NCI-H510A (cell line): ENCODE measurements at regions not wholly inside any gene's neighbourhood (a gene's known extent, or its start where the extent isn't known, plus 50 kb on each side); places are given as distances from the start of the nearest gene placed in this dataset.

Experiments used
- DNase-seq: peaks from one replicate; lab custom pipeline; 2025; lab: John Stamatoyannopoulos, UW

DNA sequence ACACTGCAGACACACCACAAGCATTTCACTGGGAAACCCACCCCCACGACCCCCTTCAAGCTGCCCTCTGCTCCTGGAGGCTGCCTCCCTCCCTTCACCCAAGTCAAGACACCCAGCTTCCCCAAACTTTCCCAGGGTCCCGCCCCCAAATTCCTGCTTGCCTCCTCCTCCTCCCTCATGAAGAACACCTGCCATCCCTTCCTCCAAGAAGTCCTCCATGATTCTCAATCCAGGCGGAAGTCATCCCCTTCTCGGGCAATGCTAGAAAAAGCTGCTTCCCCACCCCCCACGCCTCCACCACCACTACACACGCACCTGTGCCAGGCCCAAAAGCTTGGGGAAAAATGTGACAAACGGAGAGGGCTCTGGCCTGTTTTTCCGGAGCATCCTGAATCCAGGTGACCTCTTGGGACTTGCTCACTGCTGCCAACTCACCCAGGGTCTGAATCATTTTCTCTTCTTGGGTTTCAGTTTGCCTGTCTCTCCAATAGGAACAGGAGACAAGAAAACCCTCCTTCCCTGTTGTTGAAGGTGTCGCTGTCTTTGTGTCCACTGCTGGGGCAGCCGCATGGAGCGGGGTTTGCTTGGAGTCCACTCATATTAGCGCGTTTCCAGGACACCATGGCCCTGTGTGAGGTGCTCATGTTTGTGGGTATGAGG, 101.0 kb upstream of the CASZ1 start:
- DNase-seq: no peak

- no peak for DNase-seq
These were observed 101.7 kb upstream of the CASZ1 start for GRCh38 chr1:10897981-10898728.

- DNase-seq: no peak
These were observed 102.5 kb upstream of the CASZ1 start for GRCh38 chr1:10898921-10899320.

DNA sequence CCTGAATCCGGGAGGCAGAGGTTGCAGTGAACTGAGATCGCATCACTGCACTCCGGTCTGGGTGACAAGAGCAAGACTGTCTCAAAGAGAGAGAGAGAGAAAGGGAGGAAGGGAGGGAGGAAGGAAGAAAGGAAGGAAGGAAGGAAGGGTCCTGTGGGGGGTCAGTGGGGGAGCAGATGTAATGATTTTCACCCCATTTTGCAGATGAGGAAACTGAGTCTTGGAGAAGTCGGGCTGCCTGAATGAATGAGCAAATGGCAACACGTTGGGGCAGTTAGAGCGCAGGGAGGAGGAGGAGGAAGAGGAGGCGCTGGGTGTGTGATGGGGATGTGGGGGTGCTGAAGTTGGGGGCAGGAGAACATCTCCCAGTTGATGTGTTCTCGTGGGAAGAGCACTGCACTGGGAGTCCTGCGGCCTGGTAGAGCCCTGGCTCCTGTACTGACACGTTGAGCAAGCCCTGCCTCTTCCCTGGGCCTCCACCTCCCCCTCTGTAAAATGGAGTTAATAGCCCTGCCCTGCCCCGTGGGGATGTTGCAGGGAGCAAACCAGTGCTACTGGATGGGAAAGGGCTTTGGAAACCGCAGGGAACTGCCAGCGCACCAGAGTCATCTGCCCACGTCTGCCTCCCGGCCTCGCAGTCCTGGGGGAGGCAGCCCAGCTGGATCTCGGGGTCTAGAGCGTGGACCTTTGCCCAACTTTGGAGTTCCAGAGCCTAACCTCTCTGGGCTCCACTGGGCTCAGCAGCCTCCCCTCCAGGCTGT, 103.2 kb upstream of the CASZ1 start:
- DNase-seq: no peak

DNA sequence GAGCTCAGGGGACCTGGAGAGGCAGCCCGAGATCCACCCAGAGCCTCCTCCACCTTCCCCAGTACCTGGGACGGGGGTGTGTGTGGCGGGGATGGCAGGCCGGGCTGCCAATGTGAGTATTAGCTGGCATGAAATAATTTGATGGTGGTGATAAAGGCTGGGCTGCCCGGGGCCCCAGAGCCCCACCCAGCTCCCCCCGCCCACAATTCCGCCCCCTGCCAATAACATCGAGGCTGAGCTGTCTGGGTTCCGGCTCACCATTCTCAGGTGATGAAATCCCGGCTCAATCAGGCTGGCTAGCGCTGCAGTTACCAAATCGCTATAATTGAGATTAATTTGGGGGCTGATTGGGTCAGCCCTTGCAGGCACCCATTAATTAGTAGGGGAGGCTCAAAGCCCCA, 103.8 kb upstream of the CASZ1 start:
- DNase-seq: no peak

DNA sequence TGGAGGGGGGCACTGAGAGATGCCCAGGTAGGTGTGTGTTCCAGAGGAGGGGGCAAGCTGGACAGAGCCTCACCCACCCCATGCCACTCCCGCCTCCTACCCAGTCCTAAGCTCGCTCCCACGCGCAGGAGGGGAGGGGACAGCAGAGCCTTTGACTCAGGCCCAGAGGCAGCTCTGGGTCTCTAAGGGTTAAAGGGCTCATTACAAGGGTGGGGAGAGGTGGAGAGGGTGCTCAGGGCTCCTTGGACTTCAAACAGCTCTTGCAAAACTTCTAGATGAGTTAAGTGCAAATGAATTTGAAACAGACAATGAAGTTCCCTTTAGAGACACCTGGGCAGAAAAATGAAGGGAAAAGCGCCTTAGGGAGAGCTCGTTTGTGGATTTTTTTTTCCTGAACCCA, 104.2 kb upstream of the CASZ1 start:
- peak; percentile 57 for DNase-seq

- DNase-seq: no peak
These were observed 104.8 kb upstream of the CASZ1 start for GRCh38 chr1:10901091-10901890.

DNA sequence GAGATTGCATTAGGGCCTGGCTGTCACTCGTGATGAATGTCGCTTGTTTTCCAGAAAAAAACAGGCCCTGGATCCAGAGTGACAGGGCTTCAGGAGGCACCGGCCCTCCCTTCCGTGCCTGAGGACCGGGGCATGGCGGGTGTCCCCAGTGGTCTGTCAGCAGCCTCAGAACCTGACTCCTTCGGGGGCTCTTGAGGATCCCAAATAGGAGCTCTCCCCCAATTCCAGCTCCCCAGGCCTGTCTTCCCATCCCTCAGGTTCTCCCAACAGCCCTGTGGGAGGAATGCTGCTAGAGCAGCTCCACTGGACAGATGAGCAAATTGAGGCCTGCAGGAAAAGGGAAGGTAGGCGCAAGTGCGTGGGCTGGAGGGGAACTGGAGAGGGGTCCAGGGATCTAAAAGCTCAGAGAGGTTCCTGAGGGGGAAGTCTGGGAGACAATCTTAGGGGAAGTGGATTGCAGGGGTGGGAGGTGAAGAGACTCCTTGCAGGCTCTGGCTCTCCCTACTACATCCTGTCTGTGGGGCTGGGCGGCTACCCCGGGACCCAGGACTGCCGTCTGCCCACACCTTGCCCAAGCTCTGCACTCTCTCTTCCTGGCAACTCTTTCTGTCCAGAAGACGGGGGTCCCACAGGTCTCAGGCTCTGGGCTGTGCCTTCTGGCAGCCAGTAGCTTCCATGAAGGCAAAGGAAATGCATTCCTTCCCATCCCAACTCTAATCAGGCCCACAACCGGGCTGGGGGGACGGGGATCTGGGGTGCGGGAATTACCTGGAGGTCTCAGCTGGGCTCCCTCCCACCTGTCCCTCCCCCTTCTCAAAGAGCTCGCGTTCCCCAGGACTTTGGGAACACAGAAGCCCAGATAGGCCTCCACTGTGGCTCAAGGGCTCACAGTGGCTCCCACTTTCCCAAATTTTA, 105.7 kb upstream of the CASZ1 start:
- DNase-seq: no peak

DNA sequence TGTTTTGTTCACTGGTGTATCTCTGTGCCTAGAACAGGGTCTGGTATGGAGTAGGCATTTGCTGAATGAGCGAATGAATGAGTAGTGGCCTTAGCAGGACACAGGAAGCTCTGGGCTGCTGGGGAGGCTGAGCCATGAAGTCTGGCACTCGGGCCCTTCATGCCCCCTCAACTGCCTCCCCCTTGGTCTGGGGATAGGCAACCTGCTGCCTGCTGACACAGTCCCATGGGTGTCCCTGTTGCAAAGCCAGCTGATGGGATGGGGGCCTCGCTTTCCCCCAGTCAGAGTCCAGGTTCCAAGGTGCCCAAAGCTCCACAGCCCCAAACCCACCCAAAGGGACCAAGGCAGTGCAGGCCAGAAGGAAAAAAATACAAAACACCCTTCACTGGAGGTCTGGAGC, 107.0 kb upstream of the CASZ1 start:
- DNase-seq: no peak

DNA sequence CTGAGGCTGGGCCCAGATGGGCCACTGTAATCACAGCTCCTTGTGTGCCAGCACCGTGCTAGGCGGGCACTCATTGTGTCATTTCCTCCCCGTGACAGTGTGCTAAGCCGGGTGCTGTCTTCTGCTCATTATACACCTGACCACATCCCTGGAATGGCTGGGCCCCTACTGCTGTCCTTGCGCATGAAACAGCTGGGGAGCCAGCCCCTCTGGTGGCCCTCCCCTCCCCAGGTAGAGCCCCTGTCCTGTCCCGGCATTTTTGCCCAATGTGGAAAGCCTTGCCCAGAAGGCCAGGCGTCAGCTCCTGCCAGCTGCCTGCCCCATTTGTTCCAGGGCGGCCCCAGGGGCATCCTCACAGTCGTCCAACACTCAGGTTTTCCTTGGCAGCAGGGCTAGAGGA, 107.4 kb upstream of the CASZ1 start:
- no peak for DNase-seq

- DNase-seq: no peak
These were observed 107.8 kb upstream of the TARDBP start for GRCh38 chr1:10904396-10905358.

GRCh38 chr1:10905841-10906655, 106.4 kb upstream of the TARDBP start:
- no peak for DNase-seq

GRCh38 chr1:10906866-10907519, 105.5 kb upstream of the TARDBP start:
- peak; percentile 77 for DNase-seq

GRCh38 chr1:10908266-10908665, 104.2 kb upstream of the TARDBP start:
- no peak for DNase-seq

DNA sequence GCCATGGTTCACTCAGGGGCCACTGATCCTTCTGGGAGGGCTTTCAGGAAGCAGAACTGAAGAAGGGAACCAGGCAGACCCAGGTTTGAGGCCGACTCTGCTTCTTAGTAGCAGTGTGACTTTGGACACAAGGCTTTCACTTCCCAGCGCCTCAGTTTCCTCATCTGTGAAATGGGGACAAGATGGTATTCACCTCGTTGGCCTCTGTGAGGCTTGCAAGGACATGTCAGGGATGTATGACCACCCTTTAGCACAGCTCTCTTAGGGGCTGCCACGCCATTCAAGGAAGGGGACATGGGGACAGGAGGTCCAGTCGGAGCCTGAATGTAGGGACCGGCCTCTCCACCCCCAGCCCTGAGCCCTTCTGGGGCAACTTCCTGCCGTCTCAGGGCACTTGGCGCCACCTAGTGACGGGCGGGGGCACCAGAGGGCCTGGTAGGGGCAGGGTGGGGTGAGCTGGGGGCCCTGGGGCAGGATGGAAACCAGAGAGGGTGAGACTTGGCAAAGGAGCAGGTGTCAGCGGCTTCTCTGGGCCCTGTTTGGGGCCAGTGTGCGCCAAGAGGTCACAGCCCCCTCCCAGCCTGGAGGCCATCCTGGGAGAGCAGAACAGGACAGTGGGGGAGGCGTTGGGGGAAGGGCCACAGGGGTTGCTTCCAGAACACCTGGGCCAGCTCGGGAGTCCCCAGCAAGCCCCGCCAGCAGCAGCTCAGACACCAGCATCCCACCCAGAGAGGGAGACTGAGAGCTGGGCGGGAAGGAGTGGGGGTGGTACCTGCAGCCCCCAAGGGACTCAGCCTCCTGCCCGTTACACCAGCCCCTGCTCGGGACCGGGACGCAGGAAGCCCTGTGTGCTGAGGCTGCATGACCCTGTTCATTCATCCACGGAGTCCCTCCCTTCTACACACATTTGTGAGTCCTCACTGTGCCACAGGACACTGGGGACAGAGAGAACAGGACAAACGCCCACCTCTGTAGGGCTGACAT, 102.5 kb upstream of the TARDBP start:
- DNase-seq: peak; percentile 83

DNA sequence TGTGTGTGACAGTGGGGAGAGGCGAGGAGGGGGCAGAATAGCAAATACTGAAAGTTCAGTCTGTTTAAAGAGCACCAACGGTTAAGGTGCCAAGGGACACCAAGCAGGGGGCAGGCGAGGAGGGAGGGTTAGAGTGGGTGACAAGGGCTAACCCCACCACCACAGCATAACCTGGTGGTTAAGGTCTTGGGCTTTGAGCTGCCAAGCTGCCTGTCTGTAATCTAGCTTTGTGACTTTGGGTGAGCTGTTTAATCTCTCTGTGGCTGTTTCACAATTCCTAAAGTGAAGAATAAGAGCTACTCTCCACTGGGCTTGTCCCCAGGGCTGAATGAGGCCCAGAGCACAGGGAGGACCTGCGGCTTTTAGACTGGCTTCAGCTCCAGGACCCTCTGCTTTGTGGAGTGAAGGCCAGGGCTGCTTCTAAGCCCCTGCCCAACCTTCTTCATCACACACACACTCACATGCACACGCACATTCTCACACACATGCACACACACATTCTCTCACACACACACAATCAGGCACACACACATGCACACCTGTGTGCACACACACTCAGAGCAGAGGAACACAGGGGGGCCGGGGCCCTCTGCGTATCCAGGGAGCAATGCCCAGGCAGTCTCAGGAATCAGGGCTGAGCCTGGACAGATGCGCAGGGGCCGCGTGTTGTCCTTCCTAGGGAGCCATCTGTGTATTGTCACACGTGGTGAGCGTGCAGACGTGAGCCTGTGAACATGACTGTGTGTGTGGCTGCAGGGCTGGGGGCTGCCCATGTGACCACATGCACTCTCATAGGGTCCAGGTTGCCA, 101.6 kb upstream of the TARDBP start:
- DNase-seq: no peak
